ENCODE measurements at regions not wholly inside any gene's neighbourhood (a gene's known extent, or its start where the extent isn't known, plus 50 kb on each side); places are given as distances from the start of the nearest gene placed in this dataset.
"Not testable (repeated sequence)": the region's sequence is repeated elsewhere in the genome, so short reads cannot be mapped to it uniquely, and the experiment has no call there.

- ATAC-seq (no peak), DNase-seq (no peak)
These were observed 163.4 kb downstream of the MYCN start for GRCh38 chr2:16103614-16104314.

GRCh38 chr2:16102976-16103380 lies 162.6 kb downstream of the MYCN start:
- ATAC-seq: no peak
- no peak for DNase-seq

- DNase-seq: no peak
- ATAC-seq: no peak
These were observed 162.1 kb downstream of the MYCN start for GRCh38 chr2:16102358-16102975.

GRCh38 chr2:16101196-16101595 lies 160.8 kb downstream of the MYCN start:
- DNase-seq: no peak
- no peak for ATAC-seq

- no peak for ATAC-seq
These were observed 159.7 kb downstream of the MYCN start for GRCh38 chr2:16100006-16100405.

GRCh38 chr2:16099326-16099725 lies 159.0 kb downstream of the MYCN start:
- ATAC-seq (no peak), DNase-seq (no peak)

More at GRCh38 chr2:16100006-16100405, 159.7 kb downstream of the MYCN start:
- no peak for DNase-seq

GRCh38 chr2:16096962-16097361 lies 156.6 kb downstream of the MYCN start:
- ATAC-seq: no peak
- DNase-seq: no peak

GRCh38 chr2:16095483-16095882 lies 155.1 kb downstream of the MYCN start:
- not testable (repeated sequence) for ATAC-seq, DNase-seq

GRCh38 chr2:16094811-16095210 lies 154.5 kb downstream of the MYCN start:
- no peak for ATAC-seq
- DNase-seq: no peak

GRCh38 chr2:16093639-16094529 lies 153.5 kb downstream of the MYCN start:
- ATAC-seq (no peak), DNase-seq (no peak)

GRCh38 chr2:16092861-16093638 lies 152.7 kb downstream of the MYCN start:
- no peak for ATAC-seq

GRCh38 chr2:16091576-16092282 lies 151.4 kb downstream of the MYCN start:
- DNase-seq (no peak), ATAC-seq (no peak)

More at GRCh38 chr2:16092861-16093638, 152.7 kb downstream of the MYCN start:
- no peak for DNase-seq

- no peak for DNase-seq
These were observed 150.6 kb downstream of the MYCN start for GRCh38 chr2:16090650-16091575.

GRCh38 chr2:16089491-16089890 lies 149.1 kb downstream of the MYCN start:
- not testable (repeated sequence) for DNase-seq, ATAC-seq

More at GRCh38 chr2:16090650-16091575, 150.6 kb downstream of the MYCN start:
- ATAC-seq: no peak

- ATAC-seq: no peak
- no peak for DNase-seq
These were observed 148.4 kb downstream of the MYCN start for GRCh38 chr2:16088802-16089112.

- no peak for ATAC-seq
- no peak for DNase-seq
These were observed 147.9 kb downstream of the MYCN start for GRCh38 chr2:16088035-16088801.

GRCh38 chr2:16086136-16086535 lies 145.8 kb downstream of the MYCN start:
- not testable (repeated sequence) for DNase-seq, ATAC-seq

GRCh38 chr2:16085073-16085472 lies 144.7 kb downstream of the MYCN start:
- ATAC-seq (no peak), DNase-seq (no peak)

- no peak for ATAC-seq
These were observed 143.9 kb downstream of the MYCN start for GRCh38 chr2:16084274-16084673.

GRCh38 chr2:16082276-16082675 lies 141.9 kb downstream of the MYCN start:
- ATAC-seq (no peak), DNase-seq (no peak)

More at GRCh38 chr2:16084274-16084673, 143.9 kb downstream of the MYCN start:
- DNase-seq: no peak

Measured in stimulated activated naive CD8-positive, alpha-beta T cell treated with anti-CD3 and anti-CD28 coated beads, Interleukin-15, Interleukin-2, amounts not matched to agents 100 U/mL and 50 U/mL, for 24 hours (primary cell).